ENCODE measurements at regions not wholly inside any gene's neighbourhood (a gene's known extent, or its start where the extent isn't known, plus 50 kb on each side); places are given as distances from the start of the nearest gene placed in this dataset.
A peak's percentile ranks its signal among the peaks of the same experiment; 100 is the strongest.

DNA sequence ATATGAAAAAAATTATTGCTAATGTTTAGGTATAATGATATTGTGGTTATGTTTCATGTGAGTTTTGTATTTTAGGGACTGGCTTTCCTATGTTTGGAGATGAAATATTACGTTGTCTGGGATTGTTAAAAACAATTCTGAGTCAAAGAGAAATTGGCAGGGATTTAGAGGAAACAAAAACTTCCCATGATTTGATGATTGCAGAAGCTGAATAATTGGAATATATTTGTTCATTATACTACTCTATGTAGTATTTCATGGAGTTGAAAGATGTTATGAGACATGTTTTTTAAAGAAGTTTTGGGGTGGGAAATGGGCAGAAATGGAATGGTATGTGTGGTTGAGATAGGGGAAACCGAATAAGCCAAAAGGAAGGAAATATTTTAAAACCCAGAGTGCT, 1392.9 kb downstream of the EFNB2 start:
- H3K4me3 ChIP-seq (ENCODE audit: low read length) = no peak overlapping the region
- TF ChIP-seq EZH2 (IDR thresholded peaks at IDR 0.05; ENCODE audit: low read length, unreplicated experiment) (no peak), EZH2phosphoT487 (IDR thresholded peaks at IDR 0.05; ENCODE audit: borderline replicate concordance, low read length) (no peak)
- TF ChIP-seq, protein P1, sequence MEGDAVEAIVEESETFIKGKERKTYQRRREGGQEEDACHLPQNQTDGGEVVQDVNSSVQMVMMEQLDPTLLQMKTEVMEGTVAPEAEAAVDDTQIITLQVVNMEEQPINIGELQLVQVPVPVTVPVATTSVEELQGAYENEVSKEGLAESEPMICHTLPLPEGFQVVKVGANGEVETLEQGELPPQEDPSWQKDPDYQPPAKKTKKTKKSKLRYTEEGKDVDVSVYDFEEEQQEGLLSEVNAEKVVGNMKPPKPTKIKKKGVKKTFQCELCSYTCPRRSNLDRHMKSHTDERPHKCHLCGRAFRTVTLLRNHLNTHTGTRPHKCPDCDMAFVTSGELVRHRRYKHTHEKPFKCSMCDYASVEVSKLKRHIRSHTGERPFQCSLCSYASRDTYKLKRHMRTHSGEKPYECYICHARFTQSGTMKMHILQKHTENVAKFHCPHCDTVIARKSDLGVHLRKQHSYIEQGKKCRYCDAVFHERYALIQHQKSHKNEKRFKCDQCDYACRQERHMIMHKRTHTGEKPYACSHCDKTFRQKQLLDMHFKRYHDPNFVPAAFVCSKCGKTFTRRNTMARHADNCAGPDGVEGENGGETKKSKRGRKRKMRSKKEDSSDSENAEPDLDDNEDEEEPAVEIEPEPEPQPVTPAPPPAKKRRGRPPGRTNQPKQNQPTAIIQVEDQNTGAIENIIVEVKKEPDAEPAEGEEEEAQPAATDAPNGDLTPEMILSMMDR (conservative IDR thresholded peaks at IDR 0.05; ENCODE audit: low read depth, low read length) = no peak
- no peak overlapping the region for H3K9ac ChIP-seq (ENCODE audit: low read length)
- no peak overlapping the region for H3K27ac ChIP-seq (ENCODE audit: low read length)
- no peaks in the 10 kb centered on the region for H4K20me1 ChIP-seq (ENCODE audit: low read length)
- ATAC-seq (no peak), DNase-seq (no peak)
- intact Hi-C loops (cut with micrococcal nuclease) = no loop called here
- no TSS peak for BruUV-seq (replicated peaks)
- no peaks in the 10 kb centered on the region for H3K27me3 ChIP-seq (ENCODE audit: low read length)
- ChIA-PET POLR2A (ENCODE audit: unreplicated experiment) (no interaction called here), CTCF (no interaction called here)
- no peaks in the 10 kb centered on the region for H3F3A ChIP-seq (ENCODE audit: low read length, unreplicated experiment)
- no peak overlapping the region for H2AFZ ChIP-seq (ENCODE audit: low read length)
- H3K4me2 ChIP-seq (ENCODE audit: low read length) = no peak overlapping the region
- no peaks in the 10 kb centered on the region for H3K9me2 ChIP-seq (replicated peaks; ENCODE audit: low read length)
- H3K79me2 ChIP-seq (ENCODE audit: low read length) = no peaks in the 10 kb centered on the region
- no peaks in the 10 kb centered on the region for H3K36me3 ChIP-seq (ENCODE audit: low read depth, low read length)
- no peaks in the 10 kb centered on the region for H3K9me3 ChIP-seq (ENCODE audit: low read length)
- H3K4me1 ChIP-seq (ENCODE audit: insufficient read depth, low read length) = no peaks in the 10 kb centered on the region

DNA sequence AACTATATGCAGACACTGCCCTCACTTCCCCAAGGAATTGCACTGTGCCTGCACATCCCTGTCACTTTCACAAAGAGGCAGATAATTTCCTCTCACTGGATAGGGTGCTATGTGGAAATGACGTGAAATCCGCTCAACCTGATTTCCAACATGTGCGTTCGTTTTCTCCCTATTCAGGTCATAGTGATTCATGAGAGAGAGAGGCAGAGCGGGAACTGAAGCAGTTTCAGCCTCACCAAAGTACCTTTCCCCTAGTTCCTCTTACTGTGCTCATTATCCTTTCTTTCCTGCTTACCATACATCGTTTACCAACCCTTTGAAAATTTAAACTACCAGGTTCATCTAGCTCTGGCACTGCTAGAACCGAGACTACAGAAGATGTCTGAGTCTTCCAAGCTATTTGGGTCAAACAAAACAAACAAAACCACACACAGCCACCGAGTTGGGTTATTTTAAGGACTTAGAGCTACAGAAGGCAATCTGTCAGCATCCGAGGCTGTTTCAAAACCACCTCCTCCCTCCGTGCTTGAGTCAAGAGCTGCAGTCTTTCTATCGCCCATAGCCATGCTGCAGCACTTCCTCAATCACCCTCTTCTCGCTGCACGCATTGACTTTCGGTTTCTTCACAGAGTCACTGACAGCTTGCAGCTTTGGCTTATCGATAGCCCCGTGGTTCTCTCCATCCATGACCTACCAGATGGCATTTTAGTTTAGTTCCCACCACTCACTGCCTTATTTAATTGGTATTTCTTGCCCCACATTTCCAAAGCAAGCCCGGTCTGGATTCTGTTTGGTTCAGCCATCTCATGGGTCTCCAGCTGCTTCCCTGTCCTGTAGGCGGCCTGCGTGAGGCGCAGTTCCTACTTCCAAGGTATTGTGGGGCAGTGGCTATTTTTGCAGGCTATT, 1395.8 kb downstream of the EFNB2 start:
- no peak overlapping the region for H3K9ac ChIP-seq (ENCODE audit: low read length)
- 0 out of 2 replicates have a peak overlapping the region, but pooled peaks have one; percentile 11 for H2AFZ ChIP-seq (ENCODE audit: low read length)
- TF ChIP-seq EZH2 (IDR thresholded peaks at IDR 0.05; ENCODE audit: low read length, unreplicated experiment) = no peak
- TF ChIP-seq, protein P1 (conservative IDR thresholded peaks at IDR 0.05; ENCODE audit: low read depth, low read length) = no peak
- TF ChIP-seq EZH2phosphoT487 (IDR thresholded peaks at IDR 0.05; ENCODE audit: borderline replicate concordance, low read length) = no peak
- H3K9me3 ChIP-seq (ENCODE audit: low read length) = no peaks in the 10 kb centered on the region
- no peaks in the 10 kb centered on the region for H3K4me1 ChIP-seq (ENCODE audit: insufficient read depth, low read length)
- peak overlapping the region; percentile 20; the same call in 1 of the 2 replicates for H3K4me3 ChIP-seq (ENCODE audit: low read length)
- intact Hi-C loops (cut with micrococcal nuclease) = no loop called here
- no TSS peak for BruUV-seq (replicated peaks)
- no peak overlapping the region for H3K27ac ChIP-seq (ENCODE audit: low read length)
- no peaks in the 10 kb centered on the region for H3K27me3 ChIP-seq (ENCODE audit: low read length)
- H3K4me2 ChIP-seq (ENCODE audit: low read length) = peak overlapping the region; percentile 39
- no peak for ATAC-seq
- no peaks in the 10 kb centered on the region for H3K9me2 ChIP-seq (replicated peaks; ENCODE audit: low read length)
- H3K36me3 ChIP-seq (ENCODE audit: low read depth, low read length) = no peaks in the 10 kb centered on the region
- ChIA-PET POLR2A (ENCODE audit: unreplicated experiment) (no interaction called here), CTCF (no interaction called here)
- H4K20me1 ChIP-seq (ENCODE audit: low read length) = no peaks in the 10 kb centered on the region
- DNase-seq = no peak
- H3F3A ChIP-seq (ENCODE audit: low read length, unreplicated experiment) = no peaks in the 10 kb centered on the region
- no peaks in the 10 kb centered on the region for H3K79me2 ChIP-seq (ENCODE audit: low read length)

DNA sequence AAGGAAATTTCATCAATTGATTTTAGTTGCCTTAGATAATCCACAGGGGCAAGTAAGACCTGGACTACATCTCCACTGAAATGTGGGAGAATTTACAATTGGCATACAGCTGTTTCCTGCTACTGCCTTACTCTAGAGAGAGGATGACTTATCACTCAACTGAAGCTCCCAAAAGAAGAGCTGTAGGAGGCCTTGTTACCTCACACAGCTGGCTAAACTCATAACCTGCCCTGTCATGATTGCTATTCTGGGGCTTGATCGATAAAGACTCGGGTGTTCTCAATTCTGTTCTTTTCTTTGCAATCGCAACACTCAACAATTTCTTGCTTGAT, 1396.4 kb downstream of the EFNB2 start:
- H3K36me3 ChIP-seq (ENCODE audit: low read depth, low read length) = no peaks in the 10 kb centered on the region
- TF ChIP-seq, protein P1 (conservative IDR thresholded peaks at IDR 0.05; ENCODE audit: low read depth, low read length) = no peak
- TF ChIP-seq EZH2 (IDR thresholded peaks at IDR 0.05; ENCODE audit: low read length, unreplicated experiment) (no peak), EZH2phosphoT487 (IDR thresholded peaks at IDR 0.05; ENCODE audit: borderline replicate concordance, low read length) (no peak)
- no peak overlapping the region for H3K4me2 ChIP-seq (ENCODE audit: low read length)
- no peaks in the 10 kb centered on the region for H3F3A ChIP-seq (ENCODE audit: low read length, unreplicated experiment)
- no peaks in the 10 kb centered on the region for H3K4me1 ChIP-seq (ENCODE audit: insufficient read depth, low read length)
- no peak overlapping the region for H2AFZ ChIP-seq (ENCODE audit: low read length)
- POLR2A ChIA-PET (ENCODE audit: unreplicated experiment) = no interaction called here
- no peak overlapping the region for H3K4me3 ChIP-seq (ENCODE audit: low read length)
- no peaks in the 10 kb centered on the region for H4K20me1 ChIP-seq (ENCODE audit: low read length)
- ATAC-seq (no peak), DNase-seq (no peak)
- no peaks in the 10 kb centered on the region for H3K9me2 ChIP-seq (replicated peaks; ENCODE audit: low read length)
- CTCF ChIA-PET = no interaction called here
- no peaks in the 10 kb centered on the region for H3K79me2 ChIP-seq (ENCODE audit: low read length)
- no peak overlapping the region for H3K27ac ChIP-seq (ENCODE audit: low read length)
- no peaks in the 10 kb centered on the region for H3K9me3 ChIP-seq (ENCODE audit: low read length)
- intact Hi-C loops (cut with micrococcal nuclease) = no loop called here
- no peaks in the 10 kb centered on the region for H3K27me3 ChIP-seq (ENCODE audit: low read length)
- no peak overlapping the region for H3K9ac ChIP-seq (ENCODE audit: low read length)
- no TSS peak for BruUV-seq (replicated peaks)
